GM18517 (cell line): ENCODE measurements at regions not wholly inside any gene's neighbourhood (a gene's known extent, or its start where the extent isn't known, plus 50 kb on each side); places are given as distances from the start of the nearest gene placed in this dataset.

Experiments used
- ATAC-seq: cut with Tn5 transposase; IDR thresholded peaks from one replicate; pipeline ENCODE4 v1.9.1; 2021; ENCODE audit warnings: mild to moderate bottlenecking, moderate library complexity; ENCODE audit not compliant: unreplicated experiment

- ATAC-seq: no peak
Measured at GRCh38 chr6:104434519-104434918, 425.2 kb downstream of the HACE1 start.

- ATAC-seq: no peak
Measured at GRCh38 chr6:104431096-104431495, 428.6 kb downstream of the HACE1 start.

GRCh38 chr6:104428184-104428583, 431.5 kb downstream of the HACE1 start:
- ATAC-seq: no peak

GRCh38 chr6:104423691-104424090, 436.0 kb downstream of the HACE1 start:
- no peak for ATAC-seq

GRCh38 chr6:104421650-104422049, 438.1 kb downstream of the HACE1 start:
- no peak for ATAC-seq

GRCh38 chr6:104418839-104419238, 440.9 kb downstream of the HACE1 start:
- no peak for ATAC-seq

GRCh38 chr6:104418125-104418524, 441.6 kb downstream of the HACE1 start:
- no peak for ATAC-seq

- ATAC-seq: no peak
Measured at GRCh38 chr6:104414723-104415122, 445.0 kb downstream of the HACE1 start.

- no peak for ATAC-seq
Measured at GRCh38 chr6:104413767-104414166, 446.0 kb downstream of the HACE1 start.

- no peak for ATAC-seq
Measured at GRCh38 chr6:104411302-104411701, 448.4 kb downstream of the HACE1 start.

- no peak for ATAC-seq
Measured at GRCh38 chr6:104409913-104410312, 449.8 kb downstream of the HACE1 start.

GRCh38 chr6:104407957-104408356, 451.8 kb downstream of the HACE1 start:
- ATAC-seq: no peak

- no peak for ATAC-seq
Measured at GRCh38 chr6:104404377-104404776, 455.3 kb downstream of the HACE1 start.

- no peak for ATAC-seq
Measured at GRCh38 chr6:104402572-104402971, 457.1 kb downstream of the HACE1 start.

GRCh38 chr6:104401926-104402325, 457.8 kb downstream of the HACE1 start:
- ATAC-seq: no peak

- ATAC-seq: no peak
Measured at GRCh38 chr6:104400844-104401243, 458.9 kb downstream of the HACE1 start.

- ATAC-seq: no peak
Measured at GRCh38 chr6:104396077-104396476, 463.6 kb downstream of the HACE1 start.

GRCh38 chr6:104381907-104382306, 477.8 kb downstream of the HACE1 start:
- ATAC-seq: no peak

- ATAC-seq: no peak
Measured at GRCh38 chr6:104365451-104366234, 494.1 kb downstream of the HACE1 start.

- ATAC-seq: no peak
Measured at GRCh38 chr6:104357928-104358327, 501.8 kb downstream of the HACE1 start.

GRCh38 chr6:104356197-104356596, 503.5 kb downstream of the HACE1 start:
- ATAC-seq: no peak

- ATAC-seq: no peak
Measured at GRCh38 chr6:104349191-104349590, 510.5 kb downstream of the HACE1 start.

- ATAC-seq: no peak
Measured at GRCh38 chr6:104344223-104344622, 515.5 kb downstream of the HACE1 start.
